IgD-negative memory B cell (primary cell): ENCODE measurements at regions not wholly inside any gene's neighbourhood (a gene's known extent, or its start where the extent isn't known, plus 50 kb on each side); places are given as distances from the start of the nearest gene placed in this dataset.

ENCODE experiments used
- H3K27ac Mint-ChIP-seq, 3 donors: one replicate each; pipeline ENCODE4 v1.8.0; 2020 to 2022; ENCODE audit warnings: mild to moderate bottlenecking in 3 of 3, mixed read lengths in 3 of 3, moderate library complexity in 1 of 3
- H3K27me3 Mint-ChIP-seq: one replicate; pipeline ENCODE4 v1.8.0; 2021; ENCODE audit warnings: mixed read lengths
- H3K36me3 Mint-ChIP-seq: one replicate; pipeline ENCODE4 v1.8.0; 2020; ENCODE audit warnings: mild to moderate bottlenecking, mixed read lengths
- H3K4me1 Mint-ChIP-seq, 3 donors: one replicate each; pipeline ENCODE4 v1.8.0; 2020 to 2022; ENCODE audit warnings: mixed read lengths in 3 of 3, mild to moderate bottlenecking in 1 of 3
- H3K4me3 Mint-ChIP-seq, 4 donors: one replicate each; pipeline ENCODE4 v1.8.0; 2020 to 2022; ENCODE audit warnings: mild to moderate bottlenecking in 4 of 4, mixed read lengths in 4 of 4, moderate library complexity in 3 of 4
- H3K9me3 Mint-ChIP-seq, 3 donors: one replicate each; pipeline ENCODE4 v1.8.0; 2020 to 2021; ENCODE audit warnings: mixed read lengths in 3 of 3, mild to moderate bottlenecking in 1 of 3

DNA sequence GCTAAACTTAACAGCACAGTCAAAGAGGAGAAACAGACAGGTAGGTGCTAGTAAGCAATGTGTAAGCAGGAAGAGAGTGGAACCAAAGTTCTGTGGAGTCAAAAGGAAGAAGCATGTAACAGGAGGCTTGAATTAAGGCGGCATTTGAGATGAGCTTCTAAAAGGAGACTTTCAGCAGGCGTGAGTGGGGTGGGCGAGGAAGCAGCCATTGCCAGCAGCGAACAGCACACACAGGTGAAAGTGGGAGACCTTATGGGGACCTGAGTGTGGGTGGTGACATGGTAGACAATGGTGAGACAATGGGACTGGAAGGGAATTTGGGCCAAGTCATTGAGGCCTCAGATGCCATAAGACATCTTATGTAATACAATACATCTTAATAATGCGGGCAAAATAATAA is 195.0 kb downstream of the PAX1 start:
- H3K9me3 Mint-ChIP-seq: peaks cover 8 to 15% (median 9%) of the 10 kb centered on the region in 3 donors

DNA sequence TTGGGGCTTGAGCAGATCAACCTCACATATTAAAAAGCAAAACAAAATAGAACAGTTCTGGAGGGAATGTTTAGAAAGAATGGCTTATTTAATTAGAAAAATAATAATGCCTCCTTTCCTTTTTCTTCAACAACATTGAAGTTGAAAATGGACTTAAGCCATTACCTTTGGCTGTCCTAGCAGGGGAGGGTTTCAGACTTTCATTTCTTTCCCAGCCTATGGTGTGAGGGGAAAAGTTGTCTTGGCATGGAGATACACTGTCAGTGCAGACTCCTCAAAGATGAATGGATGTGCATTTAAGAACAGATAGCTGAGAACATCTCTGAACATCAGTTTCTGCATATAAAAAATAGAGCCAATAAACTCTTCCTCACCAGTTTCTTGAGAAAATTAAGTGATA is 169.5 kb downstream of the PAX1 start:
- no peaks in the 10 kb centered on the region for H3K4me1 Mint-ChIP-seq
- no peaks in the 10 kb centered on the region for H3K36me3 Mint-ChIP-seq
- H3K9me3 Mint-ChIP-seq: peaks cover 5 to 15% (median 7%) of the 10 kb centered on the region in 3 donors
- no peak overlapping the region for H3K27ac Mint-ChIP-seq
- H3K27me3 Mint-ChIP-seq: no peaks in the 10 kb centered on the region
- no peak overlapping the region for H3K4me3 Mint-ChIP-seq

More for the DNA sequence above, 195.0 kb downstream of the PAX1 start:
- Mint-ChIP-seq H3K4me1 (no peaks in the 10 kb centered on the region), H3K27ac (no peak overlapping the region), H3K27me3 (no peaks in the 10 kb centered on the region), H3K36me3 (no peaks in the 10 kb centered on the region), H3K4me3 (no peak overlapping the region)

DNA sequence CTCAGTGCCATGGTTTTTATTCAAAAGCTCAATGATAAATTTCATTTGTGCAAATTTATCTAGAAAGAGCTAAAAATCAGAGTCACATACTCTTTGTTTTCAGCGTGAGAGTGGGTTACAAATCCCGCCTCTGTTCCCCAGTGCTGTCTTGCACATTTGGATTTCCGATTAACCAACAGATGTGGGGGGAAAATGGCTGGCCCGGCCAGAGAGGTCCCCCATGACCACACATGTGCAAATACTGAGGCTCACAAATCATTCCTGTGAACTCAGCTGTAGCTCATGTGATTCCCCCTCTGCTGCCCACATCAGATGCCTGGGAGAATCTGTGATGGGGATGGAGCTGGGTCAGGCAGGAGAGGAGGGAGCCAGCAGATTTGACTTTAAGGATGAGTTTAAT is 168.7 kb downstream of the PAX1 start:
- H3K27me3 Mint-ChIP-seq: no peaks in the 10 kb centered on the region
- no peak overlapping the region for H3K4me3 Mint-ChIP-seq
- H3K27ac Mint-ChIP-seq: no peak overlapping the region
- peaks cover 5 to 11% (median 7%) of the 10 kb centered on the region in 3 donors for H3K9me3 Mint-ChIP-seq
- no peaks in the 10 kb centered on the region for H3K4me1 Mint-ChIP-seq
- H3K36me3 Mint-ChIP-seq: no peaks in the 10 kb centered on the region

DNA sequence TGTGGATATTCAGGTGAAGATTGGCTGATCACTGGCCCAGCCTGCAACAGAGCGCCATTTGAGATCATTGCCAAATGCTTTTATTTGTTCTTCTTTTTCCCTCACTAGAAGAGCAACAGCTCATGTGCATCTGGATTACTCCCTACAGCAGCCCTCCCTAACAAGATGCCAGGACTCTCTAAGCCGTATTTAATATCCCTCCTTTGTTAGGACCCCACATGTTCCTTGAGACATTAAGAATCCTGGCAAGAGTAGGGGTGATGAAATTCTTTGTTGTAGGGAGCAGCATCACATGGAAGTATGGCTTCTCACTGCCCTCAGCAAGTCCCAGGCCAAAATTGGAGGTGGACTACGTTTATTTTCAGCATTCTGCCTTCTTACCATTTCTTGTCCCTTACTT is 167.8 kb downstream of the PAX1 start:
- H3K4me3 Mint-ChIP-seq: no peak overlapping the region
- H3K27me3 Mint-ChIP-seq: no peaks in the 10 kb centered on the region
- H3K27ac Mint-ChIP-seq: no peak overlapping the region
- no peaks in the 10 kb centered on the region for H3K4me1 Mint-ChIP-seq
- H3K36me3 Mint-ChIP-seq: no peaks in the 10 kb centered on the region
- peaks cover 5 to 11% (median 7%) of the 10 kb centered on the region in 3 donors for H3K9me3 Mint-ChIP-seq

DNA sequence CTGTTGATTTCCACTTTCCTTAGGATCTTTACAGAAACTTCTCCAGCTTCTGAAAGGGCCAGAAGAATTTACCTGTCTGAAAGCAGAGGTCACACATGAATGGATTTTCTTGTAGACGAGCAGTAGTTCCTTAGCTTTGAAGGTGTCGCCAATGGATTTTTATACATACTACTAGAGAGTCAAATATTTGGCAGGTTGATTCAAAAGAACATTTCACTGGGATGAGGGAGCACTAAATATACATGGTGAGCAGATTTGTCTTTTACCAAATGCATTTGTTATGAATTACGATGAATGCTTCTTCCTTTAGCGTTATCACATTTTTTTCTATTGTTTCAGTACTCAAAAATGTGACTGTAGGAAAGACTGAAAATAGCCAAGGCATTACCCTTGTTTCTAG is 162.3 kb downstream of the PAX1 start:
- no peaks in the 10 kb centered on the region for H3K36me3 Mint-ChIP-seq
- H3K4me3 Mint-ChIP-seq: no peak overlapping the region
- H3K27me3 Mint-ChIP-seq: no peaks in the 10 kb centered on the region
- H3K9me3 Mint-ChIP-seq: peaks cover 3 to 10% (median 3%) of the 10 kb centered on the region in 3 donors
- H3K27ac Mint-ChIP-seq: no peak overlapping the region
- H3K4me1 Mint-ChIP-seq: no peaks in the 10 kb centered on the region

DNA sequence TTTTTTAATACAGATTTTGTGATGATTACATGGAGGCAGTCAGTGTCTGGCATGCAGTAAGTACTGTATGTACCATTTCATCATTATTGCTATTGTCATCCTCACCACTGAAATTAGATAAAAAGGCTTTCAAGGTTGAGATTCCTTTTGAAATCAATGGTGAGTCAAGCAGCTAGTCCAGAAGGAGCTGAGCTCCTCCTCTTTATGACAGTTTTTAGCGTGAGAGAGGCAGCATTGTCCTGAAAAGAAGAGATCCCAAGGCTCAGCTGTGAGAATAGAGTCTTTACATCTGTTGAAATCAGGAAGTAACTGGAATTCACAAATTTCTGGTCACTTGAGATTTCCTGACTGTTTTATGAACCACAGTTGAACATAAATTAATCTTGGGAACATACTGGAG is 161.9 kb downstream of the PAX1 start:
- Mint-ChIP-seq H3K4me3 (no peak overlapping the region), H3K27me3 (no peaks in the 10 kb centered on the region), H3K4me1 (no peaks in the 10 kb centered on the region), H3K9me3 (peaks cover 0 to 10% (median 4%) of the 10 kb centered on the region in 3 donors), H3K27ac (no peak overlapping the region), H3K36me3 (no peaks in the 10 kb centered on the region)

DNA sequence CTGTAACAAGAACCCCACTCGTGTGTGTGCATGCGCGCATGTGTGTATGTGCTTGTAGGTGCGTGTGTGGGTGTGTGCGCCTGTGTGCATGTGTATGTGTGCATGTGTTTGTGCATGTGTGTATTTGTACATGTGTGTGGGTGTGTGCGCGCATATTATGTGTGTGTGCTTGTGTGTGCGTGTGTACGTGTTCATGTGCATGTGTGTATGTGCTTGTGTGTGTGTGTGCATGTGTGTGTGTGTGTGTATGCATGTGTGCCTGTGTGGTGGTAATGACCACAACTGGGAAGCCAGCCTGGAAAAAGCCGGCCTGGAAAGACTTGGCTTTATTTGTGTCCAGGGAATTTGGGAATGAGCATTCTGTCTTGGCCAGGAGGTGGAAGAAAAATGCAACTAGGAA is 157.5 kb downstream of the PAX1 start:
- H3K9me3 Mint-ChIP-seq: peaks cover 6 to 14% (median 10%) of the 10 kb centered on the region in 3 donors
- no peaks in the 10 kb centered on the region for H3K27me3 Mint-ChIP-seq
- H3K36me3 Mint-ChIP-seq: no peaks in the 10 kb centered on the region

DNA sequence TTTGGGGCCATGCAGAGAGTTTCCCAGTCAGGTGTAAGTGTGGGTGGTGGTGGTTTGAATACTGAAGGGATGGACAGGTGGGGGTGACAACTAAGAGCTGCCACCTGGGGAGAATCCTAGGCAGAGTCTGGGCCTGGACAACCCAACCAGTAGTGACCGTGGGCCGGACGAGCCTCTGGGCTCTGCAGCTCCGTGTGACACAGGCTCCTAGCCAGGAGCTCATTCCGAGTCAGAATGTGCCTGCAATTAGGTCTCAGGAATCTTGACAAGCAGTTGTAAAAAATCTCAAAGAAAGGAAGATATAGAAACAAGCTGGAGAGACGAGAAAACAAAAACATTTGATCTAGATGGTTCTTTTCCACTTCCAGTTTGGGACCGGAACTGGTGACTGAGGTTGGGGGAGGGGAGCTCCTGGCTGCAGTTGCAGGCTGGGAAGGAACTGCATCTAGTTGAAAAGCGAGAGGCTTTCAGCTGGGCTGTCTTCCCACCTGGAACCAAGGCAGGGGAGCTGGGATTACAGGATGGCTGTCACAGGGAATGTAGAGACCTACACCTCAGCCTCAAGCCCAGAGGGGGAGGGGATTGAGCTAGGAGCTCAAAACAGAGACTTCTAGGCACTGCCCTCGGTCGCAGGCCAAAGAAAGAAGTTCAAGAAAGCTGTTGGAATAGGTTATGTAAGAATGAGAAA is 156.9 kb downstream of the PAX1 start:
- Mint-ChIP-seq H3K4me3 (no peak overlapping the region), H3K36me3 (no peaks in the 10 kb centered on the region), H3K27me3 (no peaks in the 10 kb centered on the region), H3K27ac (no peak overlapping the region), H3K4me1 (no peaks in the 10 kb centered on the region), H3K9me3 (peaks cover 10 to 14% (median 10%) of the 10 kb centered on the region in 3 donors)

More for the DNA sequence above, 157.5 kb downstream of the PAX1 start:
- Mint-ChIP-seq H3K27ac (no peak overlapping the region), H3K4me1 (no peaks in the 10 kb centered on the region), H3K4me3 (no peak overlapping the region)

DNA sequence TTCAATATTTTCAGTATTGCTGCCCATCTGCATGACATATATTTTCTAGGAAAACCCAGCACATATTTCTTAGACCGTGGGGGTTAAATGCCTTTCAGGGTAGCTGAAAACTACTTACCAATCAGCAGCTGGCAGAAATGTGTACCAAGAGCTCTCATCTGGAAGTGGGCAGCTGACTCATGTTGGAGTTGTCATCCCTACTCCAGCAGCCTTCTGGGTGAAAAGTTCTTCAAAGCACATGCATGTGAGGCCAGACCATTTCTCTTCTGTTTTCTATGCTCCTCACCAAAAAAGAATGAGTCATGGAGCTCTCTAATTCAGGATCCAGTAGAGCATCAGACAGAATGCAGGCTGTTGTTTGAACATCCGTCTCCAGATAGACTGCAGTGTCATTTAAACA is 135.5 kb downstream of the PAX1 start:
- Mint-ChIP-seq H3K36me3 (no peaks in the 10 kb centered on the region), H3K4me3 (no peak overlapping the region)

DNA sequence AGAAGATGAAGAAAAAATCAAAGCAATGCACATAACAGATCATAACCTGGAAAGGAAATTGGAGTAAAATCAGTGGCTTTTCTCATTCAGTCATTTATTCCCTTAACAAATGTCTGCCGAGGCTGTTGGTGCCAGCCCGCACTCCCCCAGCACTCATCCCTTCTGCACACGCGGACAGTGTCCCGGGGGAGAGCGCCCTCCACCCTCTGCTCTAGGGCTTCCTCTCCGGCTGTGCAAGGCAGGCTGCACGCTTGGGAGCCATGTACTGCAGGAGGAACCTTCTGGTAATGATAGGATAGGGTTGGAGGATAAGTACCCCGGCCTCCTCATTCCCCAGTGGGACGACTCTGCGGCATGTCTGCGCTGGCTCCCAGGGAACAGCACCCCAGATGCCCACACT is 134.5 kb downstream of the PAX1 start:
- Mint-ChIP-seq H3K9me3 (peaks cover 2 to 11% (median 3%) of the 10 kb centered on the region in 3 donors), H3K36me3 (no peaks in the 10 kb centered on the region), H3K27ac (no peak overlapping the region), H3K27me3 (peaks cover 2% of the 10 kb centered on the region), H3K4me1 (peaks cover 0 to 2% (median 0%) of the 10 kb centered on the region in 3 donors), H3K4me3 (no peak overlapping the region)

More for the DNA sequence above, 135.5 kb downstream of the PAX1 start:
- H3K4me1 Mint-ChIP-seq: peaks cover 0 to 2% (median 0%) of the 10 kb centered on the region in 3 donors
- peaks cover 2 to 17% (median 6%) of the 10 kb centered on the region in 3 donors for H3K9me3 Mint-ChIP-seq
- peaks cover 2% of the 10 kb centered on the region for H3K27me3 Mint-ChIP-seq
- H3K27ac Mint-ChIP-seq: no peak overlapping the region

DNA sequence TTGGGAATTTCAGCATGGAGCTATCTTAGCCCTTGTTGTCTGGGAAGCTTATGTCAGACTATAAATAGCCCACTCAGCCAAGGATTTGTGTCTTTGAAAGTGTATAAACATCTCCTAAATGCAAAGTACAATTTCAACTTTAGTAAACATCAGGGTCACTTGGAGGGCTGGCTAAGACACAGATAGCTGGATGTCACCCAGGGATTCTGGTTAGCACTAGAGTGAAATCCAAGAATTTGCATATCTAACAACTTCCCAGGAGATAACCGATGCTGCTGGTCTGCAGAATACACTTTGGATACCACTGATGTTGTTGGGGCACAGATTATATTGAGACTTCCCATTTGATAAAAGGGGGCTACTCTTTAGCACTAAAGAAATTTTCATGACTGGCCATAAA is 130.9 kb downstream of the PAX1 start:
- Mint-ChIP-seq H3K27ac (no peak overlapping the region), H3K4me3 (no peak overlapping the region), H3K9me3 (peaks cover 2 to 5% (median 3%) of the 10 kb centered on the region in 3 donors), H3K27me3 (peaks cover 2% of the 10 kb centered on the region), H3K4me1 (no peaks in the 10 kb centered on the region), H3K36me3 (no peaks in the 10 kb centered on the region)

DNA sequence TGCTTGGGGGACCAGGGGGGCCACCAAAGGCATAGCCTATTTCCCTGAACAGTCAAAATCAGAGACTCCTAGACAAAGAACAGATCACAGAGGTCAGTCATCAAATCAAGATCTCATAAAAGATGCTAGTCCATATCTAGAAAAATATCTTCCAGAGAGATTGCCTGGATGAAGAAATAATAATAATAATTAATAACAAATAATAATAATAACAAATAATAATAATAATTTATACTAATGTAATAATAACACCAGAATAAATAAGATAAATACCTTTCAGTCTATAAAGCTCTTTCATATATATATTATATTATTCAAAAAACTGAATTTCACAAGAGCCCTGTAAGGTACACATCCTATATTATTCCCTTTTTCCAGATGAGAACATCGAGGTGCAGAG is 129.6 kb downstream of the PAX1 start:
- Mint-ChIP-seq H3K4me1 (no peaks in the 10 kb centered on the region), H3K36me3 (no peaks in the 10 kb centered on the region), H3K27me3 (no peaks in the 10 kb centered on the region), H3K4me3 (no peak overlapping the region), H3K27ac (no peak overlapping the region), H3K9me3 (peaks cover 2 to 5% (median 3%) of the 10 kb centered on the region in 3 donors)

DNA sequence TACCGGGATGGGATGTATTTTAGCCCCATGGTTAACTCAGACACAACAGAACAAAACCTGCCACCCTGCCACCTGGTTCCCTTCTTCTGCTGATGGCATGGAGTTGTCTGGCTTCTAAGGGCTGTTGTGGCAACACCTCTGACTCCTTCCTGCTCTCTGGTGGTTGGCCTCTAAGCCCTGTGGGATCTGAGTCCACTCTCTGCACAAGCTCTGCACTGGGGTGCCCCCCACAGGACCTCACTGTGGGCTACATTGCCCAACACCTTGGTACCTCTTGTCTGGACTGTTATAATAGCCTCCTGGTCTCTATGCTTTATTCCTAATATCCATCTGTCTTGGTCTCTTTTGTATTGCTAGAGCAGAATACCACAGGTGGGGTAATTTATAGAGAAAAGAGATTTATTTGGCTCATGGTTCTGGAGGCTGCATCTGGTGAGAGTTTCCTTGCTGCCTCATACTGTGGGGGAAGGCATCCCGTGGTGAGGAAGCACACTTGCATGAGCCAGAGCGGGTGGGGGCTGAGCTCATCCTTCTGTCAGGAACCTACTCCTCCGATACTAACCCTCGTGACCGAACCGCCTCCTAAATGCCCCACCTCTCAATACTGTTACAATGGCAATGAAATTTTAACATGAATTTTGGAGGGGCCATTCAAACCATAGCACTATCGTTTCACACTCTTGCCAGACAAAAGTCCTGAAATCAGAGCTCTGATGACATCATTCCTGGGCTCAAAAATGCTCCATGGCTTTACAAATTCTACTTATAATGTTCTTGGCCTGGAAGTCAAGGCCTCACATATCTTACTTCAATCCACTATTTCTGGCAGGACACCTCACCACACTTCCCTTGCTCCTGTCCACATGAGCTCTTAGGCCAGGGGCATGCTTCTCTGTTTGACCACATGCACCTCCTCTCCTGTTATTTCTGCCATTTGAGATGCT is 127.2 kb downstream of the PAX1 start:
- Mint-ChIP-seq H3K9me3 (peaks cover 2 to 5% (median 4%) of the 10 kb centered on the region in 3 donors), H3K27me3 (no peaks in the 10 kb centered on the region), H3K4me3 (no peak overlapping the region), H3K27ac (no peak overlapping the region), H3K4me1 (no peaks in the 10 kb centered on the region), H3K36me3 (peaks cover 2% of the 10 kb centered on the region)

DNA sequence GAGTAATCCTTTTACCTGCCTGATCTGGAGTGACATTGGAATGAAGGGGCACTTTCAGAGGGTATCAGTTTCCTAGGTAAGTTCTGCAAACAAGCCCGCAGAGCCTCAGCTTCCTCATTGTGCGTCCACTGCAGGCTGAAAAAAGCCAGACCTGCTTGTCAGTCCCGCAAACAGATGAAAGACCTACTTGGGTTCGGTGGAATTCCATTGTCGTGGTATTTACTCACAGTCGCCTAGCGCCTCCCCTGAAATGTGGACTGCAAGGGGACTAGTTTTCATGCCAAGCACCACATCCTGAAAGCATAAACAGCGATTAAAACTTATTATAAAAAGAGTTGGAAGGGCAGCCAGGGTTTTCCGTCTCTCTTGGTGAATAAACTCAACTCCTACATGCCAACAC is 121.5 kb downstream of the PAX1 start:
- Mint-ChIP-seq H3K4me3 (no peak overlapping the region), H3K9me3 (peaks cover 0 to 4% (median 4%) of the 10 kb centered on the region in 3 donors), H3K27me3 (no peaks in the 10 kb centered on the region), H3K36me3 (peaks cover 2% of the 10 kb centered on the region), H3K4me1 (no peaks in the 10 kb centered on the region), H3K27ac (no peak overlapping the region)

DNA sequence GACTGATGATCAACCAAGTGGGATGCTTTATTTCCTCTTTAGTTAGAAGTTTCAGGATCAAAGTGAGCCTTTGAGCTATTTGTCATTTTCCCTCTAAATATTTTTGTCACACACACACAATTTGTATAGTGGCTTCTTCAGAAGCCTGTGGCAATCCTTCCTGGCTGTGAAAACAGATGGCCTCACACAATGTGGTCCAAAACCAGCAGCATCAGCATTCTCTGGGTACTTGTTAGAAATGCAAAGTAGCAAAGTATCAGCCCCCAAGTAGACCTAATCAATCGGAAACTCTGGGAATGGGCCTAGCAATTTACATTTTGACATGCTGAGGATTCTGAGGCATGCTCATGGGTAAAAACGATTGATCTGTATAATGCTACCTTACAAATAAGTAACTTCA is 115.9 kb downstream of the PAX1 start:
- Mint-ChIP-seq H3K4me1 (no peaks in the 10 kb centered on the region), H3K4me3 (no peak overlapping the region), H3K36me3 (no peaks in the 10 kb centered on the region), H3K27me3 (no peaks in the 10 kb centered on the region), H3K27ac (no peak overlapping the region), H3K9me3 (peaks cover 0 to 6% (median 1%) of the 10 kb centered on the region in 3 donors)
